ENCODE measurements at regions not wholly inside any gene's neighbourhood (a gene's known extent, or its start where the extent isn't known, plus 50 kb on each side); places are given as distances from the start of the nearest gene placed in this dataset.

DNA sequence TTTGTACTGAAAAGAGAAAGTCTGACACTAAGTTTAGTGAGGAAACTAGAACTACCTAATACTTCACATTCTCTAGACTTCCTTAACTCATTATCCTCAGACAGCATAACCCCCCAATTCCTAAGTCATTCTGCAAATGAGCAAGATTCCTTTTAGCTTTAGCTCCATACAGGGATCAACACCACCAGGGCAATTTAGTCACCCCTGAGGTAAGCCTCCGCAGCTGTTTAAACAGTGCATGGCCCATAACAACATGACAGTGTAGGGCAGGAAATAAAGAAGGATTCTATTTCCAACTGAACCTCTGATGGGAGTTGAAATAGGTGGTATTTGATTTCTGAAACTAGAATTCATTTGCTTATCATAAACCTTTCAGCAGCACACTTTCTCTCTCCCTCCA lies 112.8 kb upstream of the DKK2 start:
- TF ChIP-seq POLR2AphosphoS5 (IDR thresholded peaks at IDR 0.05) (no peak), EP300 (IDR thresholded peaks at IDR 0.05) (no peak), POLR2A (IDR thresholded peaks at IDR 0.05) (no peak)
- TF ChIP-seq, protein P1, sequence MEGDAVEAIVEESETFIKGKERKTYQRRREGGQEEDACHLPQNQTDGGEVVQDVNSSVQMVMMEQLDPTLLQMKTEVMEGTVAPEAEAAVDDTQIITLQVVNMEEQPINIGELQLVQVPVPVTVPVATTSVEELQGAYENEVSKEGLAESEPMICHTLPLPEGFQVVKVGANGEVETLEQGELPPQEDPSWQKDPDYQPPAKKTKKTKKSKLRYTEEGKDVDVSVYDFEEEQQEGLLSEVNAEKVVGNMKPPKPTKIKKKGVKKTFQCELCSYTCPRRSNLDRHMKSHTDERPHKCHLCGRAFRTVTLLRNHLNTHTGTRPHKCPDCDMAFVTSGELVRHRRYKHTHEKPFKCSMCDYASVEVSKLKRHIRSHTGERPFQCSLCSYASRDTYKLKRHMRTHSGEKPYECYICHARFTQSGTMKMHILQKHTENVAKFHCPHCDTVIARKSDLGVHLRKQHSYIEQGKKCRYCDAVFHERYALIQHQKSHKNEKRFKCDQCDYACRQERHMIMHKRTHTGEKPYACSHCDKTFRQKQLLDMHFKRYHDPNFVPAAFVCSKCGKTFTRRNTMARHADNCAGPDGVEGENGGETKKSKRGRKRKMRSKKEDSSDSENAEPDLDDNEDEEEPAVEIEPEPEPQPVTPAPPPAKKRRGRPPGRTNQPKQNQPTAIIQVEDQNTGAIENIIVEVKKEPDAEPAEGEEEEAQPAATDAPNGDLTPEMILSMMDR (IDR thresholded peaks at IDR 0.05): no peak
